ENCODE measurements at regions not wholly inside any gene's neighbourhood (a gene's known extent, or its start where the extent isn't known, plus 50 kb on each side); places are given as distances from the start of the nearest gene placed in this dataset.

- TF ChIP-seq CTCF (optimal IDR thresholded peaks at IDR 0.05 in 1 of 3, IDR thresholded peaks at IDR 0.05 in 1 of 3, conservative IDR thresholded peaks at IDR 0.05 in 1 of 3; ENCODE audit: extremely low read depth in 1 of 3, insufficient read depth in 2 of 3, low read length in 3 of 3) = no peak
- no peak for TF ChIP-seq EZH2 (IDR thresholded peaks at IDR 0.05; ENCODE audit: low read length)
- H2AFZ ChIP-seq (ENCODE audit: control insufficient read depth, low read length) = peak overlapping the region; percentile 94
- H3K4me3 ChIP-seq (ENCODE audit: control insufficient read depth in 2 of 3, extremely low read depth in 1 of 3, insufficient read depth in 2 of 3, low read depth in 1 of 3, low read length in 3 of 3) = peak overlapping the region in 2 of 3 experiments; percentile 59 to 62
- peak overlapping the region; percentile 99 for H3K4me2 ChIP-seq (ENCODE audit: control insufficient read depth, extremely low read depth, insufficient read depth, low read depth, low read length)
- no peaks in the 10 kb centered on the region for H3K9me3 ChIP-seq (ENCODE audit: control insufficient read depth, low read depth, low read length)
- FAIRE-seq = peak; percentile 87
- H3K4me1 ChIP-seq (ENCODE audit: control insufficient read depth, extremely low read depth, insufficient read depth, low read length) = peaks cover 22% of the 10 kb centered on the region
- H3K79me2 ChIP-seq (ENCODE audit: control insufficient read depth, insufficient read depth, low read length) = no peaks in the 10 kb centered on the region
- H3K9ac ChIP-seq (ENCODE audit: control insufficient read depth, extremely low read depth, insufficient read depth, low read length) = no peak overlapping the region
- no peaks in the 10 kb centered on the region for H3K27me3 ChIP-seq (ENCODE audit: control insufficient read depth, extremely low read depth, insufficient read depth, low read length)
- dilution Hi-C loops (cut with MboI; ENCODE audit: extremely low pct_ligation_motif_present, low sequenced_read_pairs) = no loop called here
- H3K9me1 ChIP-seq (ENCODE audit: control insufficient read depth, extremely low read depth, insufficient read depth, low read length) = no peaks in the 10 kb centered on the region
- H3K27ac ChIP-seq (ENCODE audit: control insufficient read depth, insufficient read depth, low read length) = peak overlapping the region; percentile 49
- no peak for DNase-seq (ENCODE audit: low read depth, low spot score)
- H4K20me1 ChIP-seq (ENCODE audit: control insufficient read depth, extremely low read depth, insufficient read depth, low read length) = no peaks in the 10 kb centered on the region
- H3K36me3 ChIP-seq (ENCODE audit: control insufficient read depth in 2 of 2, extremely low read depth in 1 of 2, insufficient read depth in 2 of 2, low read length in 2 of 2) = no peaks in the 10 kb centered on the region
Observed at GRCh38 chr1:172894349-172895049, 156.2 kb downstream of the TNFSF18 start.

GRCh38 chr1:172895050-172895460 lies 155.7 kb downstream of the TNFSF18 start:
- dilution Hi-C loops (cut with MboI; ENCODE audit: extremely low pct_ligation_motif_present, low sequenced_read_pairs) = no loop called here
- peak; percentile 77 for FAIRE-seq
- TF ChIP-seq CTCF (optimal IDR thresholded peaks at IDR 0.05 in 1 of 3, IDR thresholded peaks at IDR 0.05 in 1 of 3, conservative IDR thresholded peaks at IDR 0.05 in 1 of 3; ENCODE audit: extremely low read depth in 1 of 3, insufficient read depth in 2 of 3, low read length in 3 of 3) = no peak
- TF ChIP-seq EZH2 (IDR thresholded peaks at IDR 0.05; ENCODE audit: low read length) = no peak
- no peaks in the 10 kb centered on the region for H3K9me1 ChIP-seq (ENCODE audit: control insufficient read depth, extremely low read depth, insufficient read depth, low read length)
- peak overlapping the region; percentile 99 for H3K4me2 ChIP-seq (ENCODE audit: control insufficient read depth, extremely low read depth, insufficient read depth, low read depth, low read length)
- peaks cover 22% of the 10 kb centered on the region for H3K4me1 ChIP-seq (ENCODE audit: control insufficient read depth, extremely low read depth, insufficient read depth, low read length)
- H3K4me3 ChIP-seq (ENCODE audit: control insufficient read depth in 2 of 3, extremely low read depth in 1 of 3, insufficient read depth in 2 of 3, low read depth in 1 of 3, low read length in 3 of 3) = peak overlapping the region in 2 of 3 experiments; percentile 59 to 62
- H3K36me3 ChIP-seq (ENCODE audit: control insufficient read depth in 2 of 2, extremely low read depth in 1 of 2, insufficient read depth in 2 of 2, low read length in 2 of 2) = no peaks in the 10 kb centered on the region
- H3K27ac ChIP-seq (ENCODE audit: control insufficient read depth, insufficient read depth, low read length) = peak overlapping the region; percentile 49
- no peaks in the 10 kb centered on the region for H3K27me3 ChIP-seq (ENCODE audit: control insufficient read depth, extremely low read depth, insufficient read depth, low read length)
- peak overlapping the region; percentile 94 for H2AFZ ChIP-seq (ENCODE audit: control insufficient read depth, low read length)
- H4K20me1 ChIP-seq (ENCODE audit: control insufficient read depth, extremely low read depth, insufficient read depth, low read length) = no peaks in the 10 kb centered on the region
- no peaks in the 10 kb centered on the region for H3K9me3 ChIP-seq (ENCODE audit: control insufficient read depth, low read depth, low read length)
- H3K9ac ChIP-seq (ENCODE audit: control insufficient read depth, extremely low read depth, insufficient read depth, low read length) = peak overlapping the region; percentile 54
- H3K79me2 ChIP-seq (ENCODE audit: control insufficient read depth, insufficient read depth, low read length) = no peaks in the 10 kb centered on the region
- no peak for DNase-seq (ENCODE audit: low read depth, low spot score)
